Duodenal mucosa (tissue), 2 donors: ENCODE measurements at regions not wholly inside any gene's neighbourhood (a gene's known extent, or its start where the extent isn't known, plus 50 kb on each side); places are given as distances from the start of the nearest gene placed in this dataset.

Source experiments
- H3K27ac ChIP-seq: one replicate; pipeline ENCODE4 v1.7.0; 2013; ENCODE audit warnings: low read depth, low read length
- H3K27me3 ChIP-seq, 2 donors: one replicate each; pipeline ENCODE4 v1.7.0; 2013; ENCODE audit warnings: low read length in 2 of 2, control low read depth in 1 of 2; ENCODE audit not compliant: insufficient read depth in 2 of 2, control insufficient read depth in 1 of 2
- H3K36me3 ChIP-seq, 2 donors: one replicate each; pipeline ENCODE4 v1.7.0; 2013; ENCODE audit warnings: low read length in 2 of 2, control low read depth in 1 of 2; ENCODE audit not compliant: insufficient read depth in 2 of 2, control insufficient read depth in 1 of 2
- H3K4me1 ChIP-seq, 2 donors: one replicate each; pipeline ENCODE4 v1.7.0; 2013; ENCODE audit warnings: low read length in 2 of 2, control low read depth in 1 of 2; ENCODE audit not compliant: insufficient read depth in 2 of 2, control insufficient read depth in 1 of 2
- H3K4me3 ChIP-seq, 2 donors: one replicate each; pipeline ENCODE4 v1.7.0; 2013; ENCODE audit warnings: low read length in 2 of 2, low read depth in 1 of 2
- H3K9ac ChIP-seq, 2 donors: one replicate each; pipeline ENCODE4 v1.7.0; 2013; ENCODE audit warnings: low read length in 2 of 2, low read depth in 1 of 2
- H3K9me3 ChIP-seq, 2 donors: one replicate each; pipeline ENCODE4 v1.7.0; 2013; ENCODE audit warnings: low read length in 2 of 2, control low read depth in 1 of 2; ENCODE audit not compliant: control insufficient read depth in 1 of 2

- H3K36me3 ChIP-seq = no peaks in the 10 kb centered on the region
- peaks cover 0 to 5% of the 10 kb centered on the region in 2 donors for H3K4me1 ChIP-seq
- H3K9ac ChIP-seq = no peak overlapping the region
- H3K4me3 ChIP-seq = no peak overlapping the region
- H3K27ac ChIP-seq = no peak overlapping the region
- H3K9me3 ChIP-seq = no peaks in the 10 kb centered on the region
- no peaks in the 10 kb centered on the region for H3K27me3 ChIP-seq
Observed at GRCh38 chr14:39861229-39861600, 429.0 kb upstream of the FBXO33 start.

GRCh38 chr14:39860596-39861228 lies 428.5 kb upstream of the FBXO33 start:
- no peak overlapping the region for H3K4me3 ChIP-seq
- H3K27me3 ChIP-seq = no peaks in the 10 kb centered on the region
- H3K27ac ChIP-seq = no peak overlapping the region

GRCh38 chr14:39859314-39859713 lies 427.1 kb upstream of the FBXO33 start:
- H3K27ac ChIP-seq = no peak overlapping the region
- no peaks in the 10 kb centered on the region for H3K9me3 ChIP-seq
- peaks cover 0 to 5% of the 10 kb centered on the region in 2 donors for H3K4me1 ChIP-seq
- no peaks in the 10 kb centered on the region for H3K36me3 ChIP-seq
- no peak overlapping the region for H3K9ac ChIP-seq
- no peaks in the 10 kb centered on the region for H3K27me3 ChIP-seq
- H3K4me3 ChIP-seq = peak overlapping the region in 1 of 2 donors; percentile 19

More at GRCh38 chr14:39860596-39861228, 428.5 kb upstream of the FBXO33 start:
- no peaks in the 10 kb centered on the region for H3K9me3 ChIP-seq
- no peaks in the 10 kb centered on the region for H3K36me3 ChIP-seq
- H3K9ac ChIP-seq = no peak overlapping the region
- H3K4me1 ChIP-seq = peaks cover 0 to 5% of the 10 kb centered on the region in 2 donors

GRCh38 chr14:39857376-39858055 lies 425.3 kb upstream of the FBXO33 start:
- H3K27me3 ChIP-seq = no peaks in the 10 kb centered on the region
- H3K9me3 ChIP-seq = no peaks in the 10 kb centered on the region
- peaks cover 0 to 5% of the 10 kb centered on the region in 2 donors for H3K4me1 ChIP-seq
- no peak overlapping the region for H3K9ac ChIP-seq
- no peaks in the 10 kb centered on the region for H3K36me3 ChIP-seq
- H3K4me3 ChIP-seq = no peak overlapping the region
- no peak overlapping the region for H3K27ac ChIP-seq

- no peak overlapping the region for H3K4me3 ChIP-seq
- no peaks in the 10 kb centered on the region for H3K9me3 ChIP-seq
- H3K27me3 ChIP-seq = no peaks in the 10 kb centered on the region
Observed at GRCh38 chr14:39853441-39853840, 421.2 kb upstream of the FBXO33 start.

GRCh38 chr14:39851202-39851601 lies 419.0 kb upstream of the FBXO33 start:
- no peak overlapping the region for H3K9ac ChIP-seq
- no peak overlapping the region for H3K4me3 ChIP-seq
- H3K4me1 ChIP-seq = no peaks in the 10 kb centered on the region
- H3K27me3 ChIP-seq = no peaks in the 10 kb centered on the region
- H3K36me3 ChIP-seq = no peaks in the 10 kb centered on the region
- no peaks in the 10 kb centered on the region for H3K9me3 ChIP-seq
- no peak overlapping the region for H3K27ac ChIP-seq

More at GRCh38 chr14:39853441-39853840, 421.2 kb upstream of the FBXO33 start:
- Histone ChIP-seq H3K36me3 (no peaks in the 10 kb centered on the region), H3K27ac (no peak overlapping the region), H3K9ac (no peak overlapping the region), H3K4me1 (no peaks in the 10 kb centered on the region)

- Histone ChIP-seq H3K9ac (no peak overlapping the region), H3K4me3 (no peak overlapping the region), H3K9me3 (no peaks in the 10 kb centered on the region), H3K27ac (no peak overlapping the region), H3K36me3 (no peaks in the 10 kb centered on the region), H3K27me3 (no peaks in the 10 kb centered on the region), H3K4me1 (no peaks in the 10 kb centered on the region)
Observed at GRCh38 chr14:39847852-39848251, 415.6 kb upstream of the FBXO33 start.

- H3K27me3 ChIP-seq = no peaks in the 10 kb centered on the region
Observed at GRCh38 chr14:39847194-39847593, 415.0 kb upstream of the FBXO33 start.

GRCh38 chr14:39843881-39844280 lies 411.6 kb upstream of the FBXO33 start:
- no peak overlapping the region for H3K27ac ChIP-seq
- no peaks in the 10 kb centered on the region for H3K4me1 ChIP-seq
- H3K27me3 ChIP-seq = no peaks in the 10 kb centered on the region
- no peaks in the 10 kb centered on the region for H3K36me3 ChIP-seq
- H3K4me3 ChIP-seq = no peak overlapping the region
- H3K9ac ChIP-seq = no peak overlapping the region
- H3K9me3 ChIP-seq = peaks cover 0 to 4% of the 10 kb centered on the region in 2 donors

More at GRCh38 chr14:39847194-39847593, 415.0 kb upstream of the FBXO33 start:
- H3K36me3 ChIP-seq = no peaks in the 10 kb centered on the region
- H3K9ac ChIP-seq = no peak overlapping the region
- no peak overlapping the region for H3K27ac ChIP-seq
- no peaks in the 10 kb centered on the region for H3K9me3 ChIP-seq
- H3K4me3 ChIP-seq = no peak overlapping the region
- H3K4me1 ChIP-seq = no peaks in the 10 kb centered on the region

- Histone ChIP-seq H3K9ac (no peak overlapping the region), H3K36me3 (no peaks in the 10 kb centered on the region), H3K27me3 (no peaks in the 10 kb centered on the region), H3K4me1 (no peaks in the 10 kb centered on the region), H3K4me3 (no peak overlapping the region), H3K9me3 (peaks cover 0 to 4% of the 10 kb centered on the region in 2 donors), H3K27ac (no peak overlapping the region)
Observed at GRCh38 chr14:39841088-39841487, 408.9 kb upstream of the FBXO33 start.
